ENCODE measurements at regions not wholly inside any gene's neighbourhood (a gene's known extent, or its start where the extent isn't known, plus 50 kb on each side); places are given as distances from the start of the nearest gene placed in this dataset.
"Not testable (repeated sequence)": the region's sequence is repeated elsewhere in the genome, so short reads cannot be mapped to it uniquely, and the experiment has no call there.

- H3K4ac ChIP-seq (ENCODE audit: low read length); H2BK120ac ChIP-seq (ENCODE audit: low read depth, low read length); H2AFZ ChIP-seq (ENCODE audit: low read length); H3K9me3 ChIP-seq (replicated peaks in 1 of 2; ENCODE audit: control insufficient read depth in 2 of 2, insufficient read depth in 1 of 2, low read depth in 1 of 2, low read length in 2 of 2); H3K79me1 ChIP-seq (ENCODE audit: low read depth, low read length); H3K4me1 ChIP-seq (ENCODE audit: control insufficient read depth in 2 of 2, insufficient read depth in 1 of 2, low read depth in 1 of 2, low read length in 2 of 2); H2AK5ac ChIP-seq (ENCODE audit: low read depth, low read length); H3K27ac ChIP-seq (replicated peaks; ENCODE audit: low read length); H3K4me3 ChIP-seq (ENCODE audit: low read length in 2 of 2); H4K91ac ChIP-seq (ENCODE audit: low read depth, low read length, poor library complexity); H2BK12ac ChIP-seq (ENCODE audit: low read length); H3K23ac ChIP-seq (ENCODE audit: low read depth, low read length, poor library complexity); H3K9ac ChIP-seq (ENCODE audit: low read depth, low read length, poor library complexity); H4K8ac ChIP-seq (ENCODE audit: low read depth, low read length); H3K4me2 ChIP-seq (ENCODE audit: insufficient read depth, low read length, poor library complexity, severe bottlenecking); H2BK15ac ChIP-seq (ENCODE audit: low read length); DNase-seq (ENCODE audit: low spot score); H3K36me3 ChIP-seq (replicated peaks in 1 of 2; ENCODE audit: control insufficient read depth in 2 of 2, insufficient read depth in 2 of 2, low read length in 2 of 2); H3K18ac ChIP-seq (ENCODE audit: low read length); H3K14ac ChIP-seq (ENCODE audit: low read length); H2BK5ac ChIP-seq (ENCODE audit: low read length); H3K27me3 ChIP-seq (ENCODE audit: control insufficient read depth in 3 of 3, insufficient read depth in 3 of 3, low read depth in 1 of 3, low read length in 3 of 3): not testable (repeated sequence)
- no CpG with 5 or more reads among the region's 4 CpGs for WGBS, 2 donors (ENCODE audit: extremely low coverage in 2 of 2, insufficient read length in 2 of 2, insufficient replicate concordance in 1 of 2)
Measured at GRCh38 chr19:28685077-28685476, 527.9 kb downstream of the UQCRFS1 start.

- Histone ChIP-seq H3K9ac (ENCODE audit: low read depth, low read length, poor library complexity) (no peak overlapping the region), H3K4me3 (ENCODE audit: low read length in 2 of 2) (no peak overlapping the region), H3K18ac (ENCODE audit: low read length) (no peak overlapping the region), H3K27ac (replicated peaks; ENCODE audit: low read length) (no peak overlapping the region), H3K4me2 (ENCODE audit: insufficient read depth, low read length, poor library complexity, severe bottlenecking) (no peak overlapping the region), H2BK15ac (ENCODE audit: low read length) (no peak overlapping the region), H3K4me1 (ENCODE audit: control insufficient read depth in 2 of 2, insufficient read depth in 1 of 2, low read depth in 1 of 2, low read length in 2 of 2) (no peaks in the 10 kb centered on the region), H2AK5ac (ENCODE audit: low read depth, low read length) (no peak overlapping the region), H3K23ac (ENCODE audit: low read depth, low read length, poor library complexity) (no peak overlapping the region), H2BK120ac (ENCODE audit: low read depth, low read length) (no peak overlapping the region), H3K36me3 (replicated peaks in 1 of 2; ENCODE audit: control insufficient read depth in 2 of 2, insufficient read depth in 2 of 2, low read length in 2 of 2) (no peaks in the 10 kb centered on the region), H4K91ac (ENCODE audit: low read depth, low read length, poor library complexity) (no peak overlapping the region), H4K8ac (ENCODE audit: low read depth, low read length) (no peak overlapping the region), H2AFZ (ENCODE audit: low read length) (no peak overlapping the region), H3K4ac (ENCODE audit: low read length) (no peak overlapping the region), H3K14ac (ENCODE audit: low read length) (no peak overlapping the region), H3K79me1 (ENCODE audit: low read depth, low read length) (no peaks in the 10 kb centered on the region), H3K27me3 (ENCODE audit: control insufficient read depth in 3 of 3, insufficient read depth in 3 of 3, low read depth in 1 of 3, low read length in 3 of 3) (no peaks in the 10 kb centered on the region), H2BK12ac (ENCODE audit: low read length) (no peak overlapping the region), H3K9me3 (replicated peaks in 1 of 2; ENCODE audit: control insufficient read depth in 2 of 2, insufficient read depth in 1 of 2, low read depth in 1 of 2, low read length in 2 of 2) (no peaks in the 10 kb centered on the region), H2BK5ac (ENCODE audit: low read length) (no peak overlapping the region)
- whole genome bisulfite sequencing, 2 donors (ENCODE audit: extremely low coverage in 2 of 2, insufficient read length in 2 of 2, insufficient replicate concordance in 1 of 2) = no CpG with 5 or more reads among the region's 3 CpGs
- DNase-seq (ENCODE audit: low spot score) = no peak
Measured at GRCh38 chr19:28680111-28680510, 532.8 kb downstream of the UQCRFS1 start.

DNA sequence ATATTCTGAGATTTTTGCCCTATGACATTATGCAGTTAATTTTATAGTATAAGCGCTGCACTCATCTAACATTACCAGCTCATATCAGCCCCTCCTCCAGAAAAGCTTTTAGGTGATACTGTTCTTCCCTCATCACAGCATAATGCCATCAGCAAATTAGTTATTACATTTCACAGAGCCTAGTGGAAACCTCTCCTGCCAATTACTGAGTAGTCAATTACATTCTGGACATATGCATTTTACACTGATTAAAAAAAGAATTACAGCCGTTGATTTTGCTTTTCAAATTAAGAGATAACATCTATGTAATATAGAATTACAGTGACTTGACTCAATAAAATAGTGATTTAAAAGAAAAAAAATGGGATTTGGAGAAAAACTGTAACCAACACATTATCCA is 542.1 kb downstream of the UQCRFS1 start:
- no CpG with 5 or more reads among the region's 2 CpGs for WGBS, 2 donors (ENCODE audit: extremely low coverage in 2 of 2, insufficient read length in 2 of 2, insufficient replicate concordance in 1 of 2)
- Histone ChIP-seq H2BK15ac (ENCODE audit: low read length) (no peak overlapping the region), H3K23ac (ENCODE audit: low read depth, low read length, poor library complexity) (no peak overlapping the region), H3K79me1 (ENCODE audit: low read depth, low read length) (no peaks in the 10 kb centered on the region), H4K8ac (ENCODE audit: low read depth, low read length) (no peak overlapping the region), H3K14ac (ENCODE audit: low read length) (no peak overlapping the region), H3K27ac (replicated peaks; ENCODE audit: low read length) (no peak overlapping the region), H3K9me3 (replicated peaks in 1 of 2; ENCODE audit: control insufficient read depth in 2 of 2, insufficient read depth in 1 of 2, low read depth in 1 of 2, low read length in 2 of 2) (peaks cover 0 to 16% of the 10 kb centered on the region in 2 donors), H2AK5ac (ENCODE audit: low read depth, low read length) (no peak overlapping the region), H3K4me3 (ENCODE audit: low read length in 2 of 2) (no peak overlapping the region), H2BK12ac (ENCODE audit: low read length) (no peak overlapping the region), H3K36me3 (replicated peaks in 1 of 2; ENCODE audit: control insufficient read depth in 2 of 2, insufficient read depth in 2 of 2, low read length in 2 of 2) (peaks cover 0 to 5% of the 10 kb centered on the region in 2 donors), H4K91ac (ENCODE audit: low read depth, low read length, poor library complexity) (no peak overlapping the region), H3K9ac (ENCODE audit: low read depth, low read length, poor library complexity) (no peak overlapping the region), H3K27me3 (ENCODE audit: control insufficient read depth in 3 of 3, insufficient read depth in 3 of 3, low read depth in 1 of 3, low read length in 3 of 3) (no peaks in the 10 kb centered on the region), H3K4ac (ENCODE audit: low read length) (no peak overlapping the region), H2BK120ac (ENCODE audit: low read depth, low read length) (no peak overlapping the region), H3K4me2 (ENCODE audit: insufficient read depth, low read length, poor library complexity, severe bottlenecking) (no peak overlapping the region), H2AFZ (ENCODE audit: low read length) (no peak overlapping the region), H3K18ac (ENCODE audit: low read length) (no peak overlapping the region), H2BK5ac (ENCODE audit: low read length) (no peak overlapping the region), H3K4me1 (ENCODE audit: control insufficient read depth in 2 of 2, insufficient read depth in 1 of 2, low read depth in 1 of 2, low read length in 2 of 2) (no peaks in the 10 kb centered on the region)
- no peak for DNase-seq (ENCODE audit: low spot score)

- no peak overlapping the region for H3K27ac ChIP-seq (replicated peaks; ENCODE audit: low read length)
- no peak overlapping the region for H2BK15ac ChIP-seq (ENCODE audit: low read length)
- H3K4me2 ChIP-seq (ENCODE audit: insufficient read depth, low read length, poor library complexity, severe bottlenecking) = no peak overlapping the region
- no peak overlapping the region for H3K14ac ChIP-seq (ENCODE audit: low read length)
- no peak overlapping the region for H2AFZ ChIP-seq (ENCODE audit: low read length)
- H3K79me1 ChIP-seq (ENCODE audit: low read depth, low read length) = no peaks in the 10 kb centered on the region
- H2BK5ac ChIP-seq (ENCODE audit: low read length) = no peak overlapping the region
- no peaks in the 10 kb centered on the region for H3K4me1 ChIP-seq (ENCODE audit: control insufficient read depth in 2 of 2, insufficient read depth in 1 of 2, low read depth in 1 of 2, low read length in 2 of 2)
- no peak overlapping the region for H3K9ac ChIP-seq (ENCODE audit: low read depth, low read length, poor library complexity)
- H3K27me3 ChIP-seq (ENCODE audit: control insufficient read depth in 3 of 3, insufficient read depth in 3 of 3, low read depth in 1 of 3, low read length in 3 of 3) = no peaks in the 10 kb centered on the region
- no peak overlapping the region for H2AK5ac ChIP-seq (ENCODE audit: low read depth, low read length)
- no peak overlapping the region for H3K23ac ChIP-seq (ENCODE audit: low read depth, low read length, poor library complexity)
- H3K4me3 ChIP-seq (ENCODE audit: low read length in 2 of 2) = no peak overlapping the region
- WGBS, 2 donors (ENCODE audit: extremely low coverage in 2 of 2, insufficient read length in 2 of 2, insufficient replicate concordance in 1 of 2) = no CpG with 5 or more reads among the region's 2 CpGs
- no peak overlapping the region for H3K18ac ChIP-seq (ENCODE audit: low read length)
- no peak overlapping the region for H2BK12ac ChIP-seq (ENCODE audit: low read length)
- no peak overlapping the region for H4K91ac ChIP-seq (ENCODE audit: low read depth, low read length, poor library complexity)
- H3K36me3 ChIP-seq (replicated peaks in 1 of 2; ENCODE audit: control insufficient read depth in 2 of 2, insufficient read depth in 2 of 2, low read length in 2 of 2) = peaks cover 0 to 5% of the 10 kb centered on the region in 2 donors
- no peak overlapping the region for H2BK120ac ChIP-seq (ENCODE audit: low read depth, low read length)
- no peak for DNase-seq (ENCODE audit: low spot score)
- H4K8ac ChIP-seq (ENCODE audit: low read depth, low read length) = no peak overlapping the region
- peaks cover 0 to 16% of the 10 kb centered on the region in 2 donors for H3K9me3 ChIP-seq (replicated peaks in 1 of 2; ENCODE audit: control insufficient read depth in 2 of 2, insufficient read depth in 1 of 2, low read depth in 1 of 2, low read length in 2 of 2)
- H3K4ac ChIP-seq (ENCODE audit: low read length) = no peak overlapping the region
Measured at GRCh38 chr19:28669804-28670203, 543.1 kb downstream of the UQCRFS1 start.

Measured in neuronal stem cell (in vitro differentiated cells).